Ishikawa (cell line): ENCODE measurements at regions not wholly inside any gene's neighbourhood (a gene's known extent, or its start where the extent isn't known, plus 50 kb on each side); places are given as distances from the start of the nearest gene placed in this dataset.

ENCODE experiments used
- CEBPB ChIP-seq: IDR thresholded peaks from 2 replicates; pipeline ENCODE4 v1.6.1; 2012
- CREB1 ChIP-seq: IDR thresholded peaks from 2 replicates; pipeline ENCODE4 v1.6.1; 2012; ENCODE audit warnings: low read depth
- EP300 ChIP-seq: IDR thresholded peaks from 2 replicates; pipeline ENCODE4 v1.6.1; 2012; ENCODE audit warnings: borderline replicate concordance
- FOXM1 ChIP-seq: IDR thresholded peaks from 2 replicates; pipeline ENCODE4 v1.6.1; 2012; ENCODE audit warnings: low read depth, borderline replicate concordance
- MAX ChIP-seq: IDR thresholded peaks from 2 replicates; pipeline ENCODE4 v1.6.1; 2012
- NFIC ChIP-seq: IDR thresholded peaks from 2 replicates; pipeline ENCODE4 v1.6.1; 2012
- RAD21 ChIP-seq: IDR thresholded peaks from 2 replicates; pipeline ENCODE4 v1.6.1; 2012; ENCODE audit warnings: low read depth
- REST ChIP-seq: IDR thresholded peaks from 2 replicates; pipeline ENCODE4 v1.6.1; 2012; ENCODE audit warnings: low read depth, mild to moderate bottlenecking
- TAF1 ChIP-seq: IDR thresholded peaks from 2 replicates; pipeline ENCODE4 v1.6.1; 2012; ENCODE audit warnings: low read depth, mild to moderate bottlenecking
- TCF12 ChIP-seq: IDR thresholded peaks from 2 replicates; pipeline ENCODE4 v1.6.1; 2012; ENCODE audit warnings: low read depth
- USF1 ChIP-seq: IDR thresholded peaks from 2 replicates; pipeline ENCODE4 v1.6.1; 2012
- YY1 ChIP-seq: IDR thresholded peaks from 2 replicates; pipeline ENCODE4 v1.6.1; 2012; ENCODE audit warnings: low read depth
- ZBTB7A ChIP-seq: IDR thresholded peaks from 2 replicates; pipeline ENCODE4 v1.6.1; 2012; ENCODE audit warnings: low read depth

GRCh38 chr5:56622141-56622540 is 193.2 kb upstream of the MAP3K1 start:
- TF ChIP-seq CREB1 (no peak), TCF12 (no peak), TAF1 (no peak), MAX (no peak), RAD21 (no peak), CEBPB (no peak), EP300 (no peak), FOXM1 (no peak), REST (no peak)

- no peak for TF ChIP-seq ZBTB7A
- no peak for TF ChIP-seq REST
- TF ChIP-seq EP300 = no peak
- no peak for TF ChIP-seq MAX
Measured at GRCh38 chr5:56620903-56621677, 194.3 kb upstream of the MAP3K1 start.

- no peak for TF ChIP-seq EP300
- TF ChIP-seq TCF12 = no peak
- no peak for TF ChIP-seq YY1
- no peak for TF ChIP-seq NFIC
- TF ChIP-seq MAX = no peak
- no peak for TF ChIP-seq ZBTB7A
- TF ChIP-seq RAD21 = no peak
Measured at GRCh38 chr5:56617998-56618397, 197.4 kb upstream of the MAP3K1 start.

GRCh38 chr5:56616454-56617160 is 198.7 kb upstream of the MAP3K1 start:
- TF ChIP-seq CREB1 (no peak), ZBTB7A (no peak), NFIC (no peak), TCF12 (peak; percentile 37; the same call in 1 of the 2 replicates)

GRCh38 chr5:56615361-56616153 is 199.8 kb upstream of the MAP3K1 start:
- TF ChIP-seq NFIC (peak; percentile 30; the same call in 1 of the 2 replicates), MAX (no peak), FOXM1 (no peak), TAF1 (no peak)

- no peak for TF ChIP-seq CEBPB
- no peak for TF ChIP-seq USF1
- no peak for TF ChIP-seq REST
- no peak for TF ChIP-seq RAD21
- no peak for TF ChIP-seq CREB1
- TF ChIP-seq TCF12 = no peak
- no peak for TF ChIP-seq MAX
Measured at GRCh38 chr5:56612759-56613158, 202.6 kb upstream of the MAP3K1 start.
